CD4-positive, alpha-beta T cell treated with Interleukin-17A for 1 hour (primary cell): ENCODE measurements at regions not wholly inside any gene's neighbourhood (a gene's known extent, or its start where the extent isn't known, plus 50 kb on each side); places are given as distances from the start of the nearest gene placed in this dataset.

Experiments
- DNase-seq: peaks from one replicate; pipeline ENCODE4 v3.0.0-alpha.2; 2020

GRCh38 chr6:140124498-140124897 lies 750.0 kb upstream of the CITED2 start:
- DNase-seq: no peak

- DNase-seq: no peak
Observed at GRCh38 chr6:140108167-140108566, 733.7 kb upstream of the CITED2 start.

GRCh38 chr6:140107216-140107615 lies 732.8 kb upstream of the CITED2 start:
- DNase-seq: no peak

- DNase-seq: no peak
Observed at GRCh38 chr6:140105857-140106256, 731.4 kb upstream of the CITED2 start.

- DNase-seq: no peak
Observed at GRCh38 chr6:140105241-140105640, 730.8 kb upstream of the CITED2 start.

- DNase-seq: no peak
Observed at GRCh38 chr6:140101818-140102217, 727.4 kb upstream of the CITED2 start.

- DNase-seq: peak; percentile 1
Observed at GRCh38 chr6:140101367-140101766, 726.9 kb upstream of the CITED2 start.

- no peak for DNase-seq
Observed at GRCh38 chr6:140095532-140095931, 721.1 kb upstream of the CITED2 start.

- DNase-seq: no peak
Observed at GRCh38 chr6:140091895-140092294, 717.4 kb upstream of the CITED2 start.

GRCh38 chr6:140090871-140091270 lies 716.4 kb upstream of the CITED2 start:
- no peak for DNase-seq

- DNase-seq: no peak
Observed at GRCh38 chr6:140083375-140083774, 708.9 kb upstream of the CITED2 start.

- no peak for DNase-seq
Observed at GRCh38 chr6:140082867-140083297, 708.4 kb upstream of the CITED2 start.

GRCh38 chr6:140079328-140079727 lies 704.9 kb upstream of the CITED2 start:
- DNase-seq: no peak

GRCh38 chr6:140078561-140079125 lies 704.2 kb upstream of the CITED2 start:
- DNase-seq: no peak

- no peak for DNase-seq
Observed at GRCh38 chr6:140077827-140078560, 703.5 kb upstream of the CITED2 start.

- DNase-seq: no peak
Observed at GRCh38 chr6:140076105-140076504, 701.7 kb upstream of the CITED2 start.

- DNase-seq: no peak
Observed at GRCh38 chr6:140073456-140073855, 699.0 kb upstream of the CITED2 start.

- DNase-seq: no peak
Observed at GRCh38 chr6:140071601-140072062, 697.2 kb upstream of the CITED2 start.

- DNase-seq: no peak
Observed at GRCh38 chr6:140070846-140071473, 696.5 kb upstream of the CITED2 start.

- no peak for DNase-seq
Observed at GRCh38 chr6:140069576-140069975, 695.1 kb upstream of the CITED2 start.

- no peak for DNase-seq
Observed at GRCh38 chr6:140068801-140069200, 694.4 kb upstream of the CITED2 start.

GRCh38 chr6:140064366-140064765 lies 689.9 kb upstream of the CITED2 start:
- DNase-seq: no peak

- no peak for DNase-seq
Observed at GRCh38 chr6:140063021-140063399, 688.6 kb upstream of the CITED2 start.
